ENCODE measurements at regions not wholly inside any gene's neighbourhood (a gene's known extent, or its start where the extent isn't known, plus 50 kb on each side); places are given as distances from the start of the nearest gene placed in this dataset.

DNA sequence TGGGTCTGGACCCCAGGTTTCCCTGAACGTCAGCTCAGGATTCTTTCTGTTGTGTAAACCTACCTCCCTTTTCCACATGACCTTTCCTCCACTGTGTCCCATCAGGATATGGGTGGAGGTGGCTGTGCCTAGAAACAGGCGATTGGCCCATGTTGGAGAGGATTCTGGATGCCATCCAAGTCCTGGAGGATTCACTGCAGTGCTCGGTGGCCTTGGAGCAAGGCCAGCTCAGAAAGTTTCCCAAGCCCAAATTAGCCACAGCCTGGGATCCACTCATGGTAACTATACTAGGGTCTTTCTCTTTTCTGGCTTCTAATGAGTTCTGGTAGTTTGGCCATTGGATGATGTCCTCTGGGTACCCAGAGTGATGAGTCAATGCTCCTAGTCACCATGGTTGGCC is 141.6 kb downstream of the SNX19 start:
- DNase-seq (ENCODE audit: low spot score): no peak

DNA sequence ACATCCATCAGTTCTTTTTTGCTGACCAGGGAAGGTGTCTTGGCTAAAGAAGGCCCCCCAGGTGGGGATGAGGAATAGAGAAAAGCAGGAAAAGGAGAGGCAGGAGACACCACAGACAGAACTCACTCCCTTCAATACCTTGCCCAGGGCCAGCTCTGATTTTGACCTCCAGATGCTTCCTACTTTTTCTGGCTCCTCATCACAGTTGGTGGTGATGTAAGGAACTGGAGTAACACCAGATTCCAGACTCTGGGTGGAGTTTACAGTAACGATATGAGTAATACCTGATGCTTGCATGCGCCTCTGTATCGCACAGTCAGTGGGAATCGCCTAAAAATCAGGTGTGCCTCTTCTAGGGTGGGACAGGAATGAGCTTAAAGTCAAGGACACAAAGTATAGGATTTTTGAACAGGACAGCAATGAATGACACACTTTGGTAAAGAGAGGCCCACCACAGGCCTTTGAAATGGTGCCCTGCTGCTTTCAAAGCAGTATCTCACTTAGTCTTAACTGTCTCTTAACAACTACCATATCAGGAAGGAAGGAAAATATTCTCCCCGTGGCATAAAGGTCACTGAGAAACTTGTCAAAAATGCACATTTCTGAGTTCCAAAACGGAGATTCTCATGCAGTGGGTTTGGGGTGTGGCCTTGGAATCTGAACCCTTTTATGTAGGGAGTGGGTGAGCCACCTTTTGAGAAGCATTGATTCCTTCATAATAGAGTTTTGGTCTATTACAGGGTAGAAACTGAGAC is 140.8 kb downstream of the SNX19 start:
- no peak for DNase-seq (ENCODE audit: low spot score)

DNA sequence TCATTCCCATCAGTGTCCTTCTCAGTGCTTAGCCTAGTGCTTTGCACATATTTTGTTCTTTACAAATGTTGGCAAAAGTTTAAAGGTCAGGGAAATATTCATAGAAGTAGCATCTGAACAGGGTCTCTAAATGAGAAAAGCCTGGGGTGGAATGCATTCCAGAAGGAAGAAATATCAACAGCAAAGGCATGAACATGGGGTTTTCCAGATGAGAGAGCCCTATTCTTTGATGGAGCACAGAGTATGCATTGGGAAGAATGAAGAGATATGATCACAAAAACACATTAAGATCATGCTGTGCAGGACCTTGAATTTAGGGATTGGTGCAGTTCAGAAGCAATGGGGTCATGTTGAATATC is 140.2 kb downstream of the SNX19 start:
- DNase-seq (ENCODE audit: low spot score): no peak

DNA sequence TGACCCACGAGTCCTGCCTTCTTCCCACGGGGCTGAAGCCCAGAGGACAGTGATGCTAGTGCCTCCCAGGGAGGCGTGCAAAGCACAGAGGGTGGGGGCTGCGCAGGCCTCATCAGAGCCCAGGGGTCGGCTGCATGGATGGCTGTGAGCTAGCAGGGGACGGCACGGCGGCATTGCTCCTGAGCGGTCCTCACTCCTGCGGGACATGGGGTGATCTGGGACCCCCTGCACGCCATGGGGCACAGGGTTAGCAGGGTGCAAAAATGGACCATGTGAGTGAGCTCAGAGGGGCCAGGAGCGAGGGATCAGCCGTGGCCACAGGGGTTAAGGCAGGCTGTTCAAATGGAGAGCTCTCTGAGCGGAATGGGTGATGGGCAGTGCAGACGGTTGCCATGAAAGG is 138.3 kb downstream of the SNX19 start:
- no peak for DNase-seq (ENCODE audit: low spot score)

DNA sequence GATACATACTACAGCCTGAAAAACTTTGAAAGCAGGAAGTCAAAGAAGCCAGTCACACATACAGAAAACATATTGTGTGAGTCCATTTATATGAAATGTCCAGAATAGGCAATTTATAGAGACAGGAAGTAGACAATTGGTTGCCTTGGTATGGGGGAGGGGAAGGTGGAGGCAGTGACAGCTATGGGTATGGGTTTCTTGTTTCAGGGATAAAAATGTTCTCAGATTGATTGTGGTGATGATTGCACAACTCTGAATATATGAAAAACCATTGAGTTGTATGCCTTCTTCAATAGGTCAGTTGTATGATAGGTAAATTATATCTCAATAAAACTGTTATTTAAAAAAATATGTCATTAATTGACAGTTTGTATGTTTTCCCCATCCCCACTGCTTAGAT is 137.6 kb downstream of the SNX19 start:
- no peak for DNase-seq (ENCODE audit: low spot score)

DNA sequence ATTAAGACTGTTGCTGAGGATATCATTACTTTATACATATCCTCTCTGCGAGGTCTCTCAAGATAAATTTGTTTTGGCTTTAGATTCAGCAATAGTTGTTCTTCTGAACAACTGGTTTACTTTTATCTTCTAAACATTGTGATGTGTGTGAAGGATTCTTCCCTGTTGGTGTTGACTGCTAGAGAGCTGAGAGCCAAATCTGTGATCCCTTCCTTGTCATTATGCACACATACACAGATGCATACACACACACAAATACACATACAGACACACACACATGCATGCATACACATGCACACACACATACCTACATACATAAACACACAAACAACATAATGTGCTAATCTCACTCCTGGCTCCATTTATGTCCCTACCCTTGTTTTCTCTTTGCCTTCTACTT is 137.0 kb downstream of the SNX19 start:
- DNase-seq (ENCODE audit: low spot score): no peak

DNA sequence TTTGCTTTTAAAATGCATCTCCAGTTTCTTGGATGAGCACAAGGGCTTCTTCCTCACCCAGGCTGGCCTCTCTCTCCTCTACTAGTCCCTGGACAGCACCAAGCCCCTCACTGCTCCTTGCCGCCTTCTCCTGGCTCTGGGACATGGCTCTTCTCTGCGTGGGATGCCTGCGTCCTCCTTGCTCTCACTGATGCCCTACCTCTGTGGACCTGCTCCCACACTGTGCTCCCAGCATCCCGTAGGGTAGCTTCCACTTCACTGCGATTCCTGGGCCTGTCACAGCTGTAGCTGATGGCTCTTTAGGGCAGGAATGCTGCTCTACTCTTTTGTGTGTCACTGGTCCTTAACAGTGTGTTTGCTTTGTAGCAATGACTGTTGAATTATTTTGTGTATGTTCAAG is 136.3 kb downstream of the SNX19 start:
- no peak for DNase-seq (ENCODE audit: low spot score)

DNA sequence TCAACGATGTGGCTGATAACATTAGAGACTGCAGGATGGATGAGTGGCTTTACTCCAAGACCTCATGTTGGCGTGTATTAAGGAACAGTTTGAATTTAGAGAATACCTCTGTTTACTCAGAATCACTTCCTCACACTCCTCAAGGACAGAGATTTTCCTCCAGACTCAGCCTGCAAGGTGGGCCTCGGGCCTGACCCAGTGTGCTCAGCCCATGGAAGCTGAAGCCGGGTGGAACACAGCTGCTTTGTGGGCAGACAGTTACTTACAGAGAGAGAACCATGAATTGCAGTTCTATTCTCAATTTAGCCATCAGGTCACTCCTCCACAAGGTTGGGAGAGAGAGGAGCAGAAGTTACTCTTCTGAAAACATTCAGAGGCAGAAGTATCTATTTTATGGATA is 135.8 kb downstream of the SNX19 start:
- no peak for DNase-seq (ENCODE audit: low spot score)

DNA sequence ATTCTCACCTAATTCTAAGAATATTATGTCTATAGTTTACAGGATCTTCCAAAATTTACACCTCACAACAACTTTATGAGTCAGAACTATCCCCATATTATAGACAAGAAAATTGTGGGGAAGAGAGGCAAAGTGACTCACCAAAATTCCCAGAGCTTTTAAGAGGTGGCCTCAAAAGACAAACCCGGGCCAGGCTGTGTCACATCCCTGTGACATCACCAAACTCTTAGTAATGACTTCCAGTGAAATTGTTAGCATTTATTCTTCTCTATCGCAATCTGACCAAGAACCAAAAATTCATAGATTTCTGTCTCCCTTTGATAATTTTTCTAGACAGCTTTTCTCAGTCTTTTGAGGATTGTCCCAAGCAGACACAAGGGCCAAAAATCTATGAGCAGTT is 134.3 kb downstream of the SNX19 start:
- DNase-seq (ENCODE audit: low spot score): no peak

DNA sequence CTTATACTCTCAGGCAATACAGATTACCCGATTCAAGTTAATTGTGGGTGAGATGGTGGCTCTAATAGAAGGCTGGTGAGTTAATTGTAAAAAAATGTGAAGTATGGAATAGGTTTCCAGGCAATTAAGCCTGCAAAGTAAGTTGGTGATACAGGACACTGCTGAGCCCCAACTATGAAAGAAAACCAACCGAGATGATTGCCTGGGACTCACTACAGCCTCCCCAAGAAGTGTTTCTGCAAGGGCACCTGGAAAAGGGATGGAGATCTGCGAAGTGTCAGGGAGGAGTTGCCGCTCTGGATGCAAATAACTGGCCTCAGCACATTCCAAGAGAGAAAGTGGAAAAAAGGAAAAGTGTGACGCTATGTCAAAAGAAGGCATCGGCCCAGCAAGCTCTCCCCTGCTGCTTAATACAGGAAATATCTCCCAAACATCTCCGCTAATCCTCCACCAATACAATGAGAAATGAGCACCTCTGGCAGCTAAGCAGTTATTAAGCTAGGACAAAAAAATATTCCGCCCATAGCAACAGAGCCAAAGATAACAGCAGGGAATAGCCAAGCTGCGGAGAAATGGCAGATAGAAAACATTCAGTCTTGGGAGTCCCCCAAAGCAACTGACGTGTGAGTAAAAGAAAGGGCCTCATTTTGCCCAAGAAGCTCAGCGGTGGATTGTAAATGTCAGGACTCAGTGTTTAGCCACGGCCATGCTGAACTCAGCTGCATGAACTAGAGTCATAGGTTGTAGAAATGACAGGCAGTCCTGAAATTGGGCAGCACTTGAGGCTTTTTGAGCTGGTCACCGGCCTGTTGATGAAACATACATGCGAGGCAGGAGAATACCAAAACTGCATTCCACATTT is 133.7 kb downstream of the SNX19 start:
- peak; percentile 80 for DNase-seq (ENCODE audit: low spot score)

DNA sequence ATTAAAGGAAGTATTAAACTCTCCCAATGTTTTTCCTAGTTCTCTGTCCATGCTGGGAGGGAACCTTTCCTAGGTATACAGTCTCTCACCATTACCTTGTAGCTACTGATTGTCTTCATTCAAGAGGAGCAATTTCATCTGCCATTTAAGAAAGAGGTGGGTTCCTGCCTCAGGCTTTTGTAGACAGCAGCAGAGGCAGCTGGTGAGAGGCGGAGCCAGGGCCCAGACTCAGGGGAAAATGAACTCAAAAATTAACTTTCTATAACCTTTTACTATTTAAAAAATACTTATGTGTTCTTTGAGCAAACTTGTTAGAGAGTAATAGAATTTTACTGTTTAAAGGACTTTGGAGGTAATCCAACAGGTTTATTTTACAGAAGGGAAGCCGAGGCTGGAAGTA is 133.0 kb downstream of the SNX19 start:
- no peak for DNase-seq (ENCODE audit: low spot score)

DNA sequence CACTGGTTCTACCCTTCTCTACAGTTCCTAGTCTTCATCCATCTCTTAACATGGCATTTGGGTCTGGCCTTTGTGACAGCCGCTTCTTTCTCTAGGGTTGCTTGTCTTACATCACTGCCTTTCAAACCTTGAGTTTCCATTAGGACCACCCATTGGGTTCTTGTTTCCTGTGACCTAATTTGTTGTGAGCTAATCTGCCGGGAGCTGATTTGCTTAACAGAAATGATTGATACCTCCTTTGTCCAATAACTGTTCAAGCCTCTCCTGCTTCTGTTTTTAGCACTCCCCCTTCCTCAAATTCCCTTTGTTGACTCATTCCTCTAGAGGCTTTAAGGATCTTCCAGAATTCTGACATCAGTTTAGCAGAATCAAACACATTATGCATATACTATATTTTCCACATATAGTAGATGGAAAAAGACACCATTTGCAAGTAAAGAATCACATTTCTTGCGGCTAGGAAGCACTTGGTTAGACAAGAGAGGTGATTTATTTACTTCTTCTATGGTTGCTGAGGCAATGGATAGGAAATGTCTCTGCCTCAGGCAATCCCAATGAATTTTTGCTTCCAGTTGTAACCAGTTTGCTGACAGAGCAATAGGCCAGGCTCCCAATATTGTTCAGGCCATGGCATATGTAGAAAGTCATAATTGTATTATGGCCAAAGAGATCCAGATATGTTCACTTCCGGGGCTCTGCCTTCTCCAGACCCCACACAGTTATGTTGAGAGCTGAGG is 130.7 kb downstream of the SNX19 start:
- DNase-seq (ENCODE audit: low spot score): peak; percentile 61

DNA sequence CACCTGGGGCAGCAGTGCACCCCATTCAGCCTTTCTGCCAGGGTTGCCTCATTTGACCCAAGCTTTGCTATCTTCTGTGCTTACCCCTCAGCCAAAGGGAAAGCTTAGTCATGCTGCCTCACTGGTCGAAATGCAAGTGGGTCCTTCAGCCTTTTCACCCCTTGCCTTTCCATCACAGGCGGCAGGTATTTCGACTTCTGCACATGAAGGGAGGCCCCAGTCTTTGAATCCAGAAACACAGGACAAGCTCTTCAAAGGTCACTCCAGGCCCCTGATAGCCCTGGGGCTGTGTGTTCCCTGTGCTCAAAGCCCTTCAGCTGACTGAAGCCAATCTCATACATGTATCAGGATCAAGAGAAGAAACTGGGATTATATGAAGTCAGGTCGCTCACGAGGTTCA is 129.7 kb downstream of the SNX19 start:
- no peak for DNase-seq (ENCODE audit: low spot score)

DNA sequence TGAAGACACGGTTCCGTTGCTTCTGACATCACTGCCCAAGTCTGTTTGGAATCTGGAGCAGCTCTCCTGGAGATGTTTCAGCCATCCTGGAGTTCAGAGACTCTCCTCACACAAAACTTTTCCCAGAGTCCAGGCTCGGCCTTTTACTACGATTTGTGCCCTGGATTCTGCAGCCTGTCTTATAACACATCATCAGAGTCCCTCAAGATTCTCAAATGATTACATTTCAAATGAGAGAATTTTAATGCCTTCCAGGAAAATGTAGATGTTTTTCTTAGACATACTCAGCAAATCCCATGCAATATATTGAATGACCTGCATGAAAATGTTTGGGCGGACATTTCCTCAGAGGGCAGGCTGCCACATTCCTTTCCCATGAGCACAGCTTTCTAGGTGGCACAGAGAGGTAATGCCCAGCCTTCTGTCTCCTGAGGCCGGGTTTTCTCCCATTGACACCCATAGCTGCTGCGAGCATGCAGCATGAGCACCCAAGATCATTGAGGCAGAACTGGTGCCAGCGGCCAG is 129.1 kb downstream of the SNX19 start:
- DNase-seq (ENCODE audit: low spot score): peak; percentile 38

DNA sequence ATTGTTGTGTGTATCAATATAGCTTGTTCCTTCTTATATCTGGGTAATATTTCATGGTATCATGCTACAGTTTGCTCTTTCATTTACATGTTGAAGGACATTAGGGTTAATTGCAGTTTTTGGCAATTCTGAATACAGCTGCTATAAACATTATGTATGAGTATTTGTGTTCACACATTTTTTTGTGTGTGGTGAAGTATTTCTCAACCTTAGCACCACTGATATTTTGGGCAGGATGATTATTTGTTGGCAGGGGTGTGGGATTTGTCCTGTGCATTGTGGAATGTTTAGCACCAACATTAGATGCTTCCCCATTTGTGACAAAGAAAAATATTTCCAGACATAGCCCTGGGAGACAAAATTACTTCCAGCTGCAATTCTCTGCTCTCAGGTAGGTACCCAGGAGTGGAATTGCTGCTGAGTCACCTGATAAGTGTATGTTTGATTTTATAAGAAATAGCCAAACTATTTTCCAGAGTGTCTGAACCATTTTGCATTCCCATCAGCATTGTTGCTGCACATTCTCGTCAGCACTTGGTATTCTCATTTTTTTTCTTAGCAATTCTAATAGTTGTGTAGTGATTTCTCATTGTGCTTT is 128.2 kb downstream of the SNX19 start:
- no peak for DNase-seq (ENCODE audit: low spot score)

DNA sequence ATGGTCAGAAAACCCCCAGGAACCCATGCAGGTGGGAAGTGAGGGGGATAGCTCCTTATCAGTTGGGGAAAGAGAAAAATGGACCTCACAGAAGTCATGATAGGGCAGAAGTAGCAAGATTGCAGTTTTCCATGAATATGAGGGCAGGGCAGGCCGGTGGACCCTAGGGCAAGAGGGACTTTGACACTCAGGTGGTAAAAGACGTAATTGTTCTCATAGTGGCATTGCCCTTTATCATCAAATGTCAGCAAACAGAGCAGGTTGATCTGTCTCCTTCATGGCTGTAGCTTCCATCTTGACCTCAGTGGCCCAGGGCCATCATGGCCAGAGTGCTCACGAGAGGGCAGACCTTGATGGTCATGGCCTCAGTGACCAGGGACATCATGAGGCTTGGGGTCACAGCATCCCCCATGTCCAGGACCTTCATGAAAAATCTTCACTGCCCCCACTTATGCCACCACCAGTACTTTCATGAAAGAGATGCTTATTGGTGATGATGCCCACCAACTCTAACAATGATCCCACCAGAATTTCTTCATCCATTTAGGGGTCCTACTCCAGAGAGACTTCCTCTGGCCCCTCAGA is 127.1 kb downstream of the SNX19 start:
- DNase-seq (ENCODE audit: low spot score): no peak

DNA sequence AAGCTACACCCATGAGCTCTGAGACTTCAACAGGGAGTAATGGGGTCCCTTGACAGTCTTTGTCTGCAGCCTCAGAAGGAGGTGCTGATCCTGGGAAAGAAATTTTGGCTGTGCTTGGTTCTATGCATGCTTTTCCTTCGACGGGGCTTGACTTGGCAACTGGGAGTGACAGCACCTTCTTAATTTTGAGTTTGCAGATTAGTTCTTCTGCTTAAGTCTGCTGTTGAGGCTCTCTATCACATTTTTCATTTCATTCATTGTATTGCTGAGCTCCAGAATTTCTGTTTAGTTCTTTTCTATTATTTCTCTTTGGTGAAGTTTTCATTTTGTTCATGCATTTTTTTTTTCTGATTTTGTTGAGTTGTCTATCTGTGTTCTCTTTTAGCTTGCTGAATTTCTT is 125.6 kb downstream of the SNX19 start:
- no peak for DNase-seq (ENCODE audit: low spot score)

DNA sequence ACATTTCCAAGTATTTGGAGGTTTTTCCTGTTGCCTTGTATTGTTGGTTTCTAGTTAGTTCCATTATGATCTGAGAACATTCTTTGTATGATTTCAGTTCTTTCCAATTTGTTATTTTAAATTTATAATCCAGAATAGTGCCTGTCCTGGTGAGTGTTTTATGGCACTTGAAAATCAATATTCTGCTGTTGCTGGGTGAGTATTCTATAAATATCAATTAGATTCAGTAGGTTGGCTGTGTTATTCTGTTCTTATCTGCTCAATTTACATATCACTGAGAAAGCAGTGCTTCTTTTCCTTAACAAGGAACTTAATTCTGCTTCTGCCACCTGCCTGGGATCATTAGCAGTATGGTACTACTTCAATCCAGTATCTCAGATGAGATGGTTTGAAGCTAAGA is 123.5 kb downstream of the SNX19 start:
- no peak for DNase-seq (ENCODE audit: low spot score)

DNA sequence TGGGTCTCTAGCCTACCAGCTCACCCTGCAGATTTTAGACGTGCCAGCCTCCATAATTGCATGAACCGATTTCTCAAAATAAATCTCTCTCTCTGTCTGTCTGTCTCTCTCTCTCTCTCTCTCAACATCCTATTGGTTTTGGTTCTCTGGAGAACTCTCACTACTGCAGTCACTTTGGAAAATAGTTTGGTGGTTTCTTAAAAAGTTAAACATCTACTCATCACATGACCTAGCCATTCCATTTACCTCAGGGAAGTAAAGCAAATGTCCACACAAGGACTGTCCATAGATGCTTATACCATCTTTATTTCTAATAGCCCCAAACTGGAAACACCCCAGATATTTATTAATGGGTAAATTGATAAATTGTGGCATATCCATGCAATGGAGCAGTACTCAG is 119.5 kb downstream of the SNX19 start:
- no peak for DNase-seq (ENCODE audit: low spot score)

DNA sequence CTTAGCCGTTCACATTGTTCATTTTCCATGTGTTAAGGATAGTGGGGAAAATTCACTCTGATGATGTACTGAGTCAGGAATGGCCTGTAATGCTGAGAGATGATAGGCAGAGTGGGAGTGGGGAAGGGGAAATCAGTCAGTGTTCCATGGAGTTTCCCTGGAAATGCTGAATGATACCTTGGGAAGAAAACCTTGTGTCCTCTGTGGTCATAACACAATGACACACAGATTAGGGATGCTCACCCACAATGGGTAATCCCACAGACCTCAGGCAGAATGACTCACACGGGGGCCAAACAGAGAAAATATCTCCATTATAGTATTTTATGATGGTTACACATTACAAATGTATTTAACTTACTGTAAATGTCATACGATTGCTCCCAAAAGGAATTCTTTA is 118.0 kb downstream of the SNX19 start:
- no peak for DNase-seq (ENCODE audit: low spot score)

DNA sequence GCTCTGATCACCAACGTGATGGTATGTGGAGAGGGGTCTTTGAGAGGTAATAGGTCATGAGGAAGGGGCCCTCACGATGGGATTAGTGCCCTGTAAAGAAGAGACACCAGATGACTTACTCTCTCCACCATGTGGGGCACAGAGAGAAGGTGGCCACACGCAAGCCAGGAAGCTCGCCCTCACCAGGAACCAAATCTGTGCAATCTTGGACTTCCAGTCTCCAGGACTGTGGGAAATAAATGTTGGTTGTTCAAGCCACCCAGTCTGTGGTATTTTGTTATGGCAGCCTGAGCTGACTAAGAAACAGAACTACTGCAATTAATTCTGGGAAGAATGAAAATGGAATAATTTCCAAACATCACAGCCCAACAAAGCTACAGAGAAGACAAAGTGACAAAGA is 117.5 kb downstream of the SNX19 start:
- DNase-seq (ENCODE audit: low spot score): no peak

Data from umbilical cord (tissue), 1 donor.